Stimulated activated CD8-positive, alpha-beta memory T cell treated with anti-CD3 and anti-CD28 coated beads, Interleukin-4, amount 100 ng/mL, for 48 hours (primary cell): ENCODE measurements at regions not wholly inside any gene's neighbourhood (a gene's known extent, or its start where the extent isn't known, plus 50 kb on each side); places are given as distances from the start of the nearest gene placed in this dataset.

Experiments
- DNase-seq: peaks from one replicate; pipeline ENCODE4 v3.0.0-alpha.2; 2020

DNA sequence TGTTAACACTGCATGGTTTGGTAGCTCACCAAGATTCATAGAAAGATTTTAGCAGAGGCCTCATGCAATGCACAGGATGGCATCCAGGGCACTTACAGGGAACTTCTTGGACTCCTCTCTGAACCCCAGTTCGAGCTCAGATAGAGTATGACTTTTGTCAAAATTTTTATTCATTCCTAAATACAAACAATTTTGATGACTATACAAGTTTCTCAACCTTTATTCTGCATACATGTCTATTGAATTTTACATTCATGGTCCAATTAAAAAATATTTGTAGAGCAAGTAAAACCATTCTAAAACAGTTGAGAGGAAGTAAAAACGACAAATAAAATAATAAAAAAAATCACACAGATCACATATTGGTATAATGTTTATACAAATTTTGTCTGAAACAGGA, 219.0 kb upstream of the MAN1A1 start:
- no peak for DNase-seq

GRCh38 chr6:119566546-119567260, 217.1 kb upstream of the MAN1A1 start:
- DNase-seq, result no peak

GRCh38 chr6:119565893-119566292, 216.3 kb upstream of the MAN1A1 start:
- no peak for DNase-seq

DNA sequence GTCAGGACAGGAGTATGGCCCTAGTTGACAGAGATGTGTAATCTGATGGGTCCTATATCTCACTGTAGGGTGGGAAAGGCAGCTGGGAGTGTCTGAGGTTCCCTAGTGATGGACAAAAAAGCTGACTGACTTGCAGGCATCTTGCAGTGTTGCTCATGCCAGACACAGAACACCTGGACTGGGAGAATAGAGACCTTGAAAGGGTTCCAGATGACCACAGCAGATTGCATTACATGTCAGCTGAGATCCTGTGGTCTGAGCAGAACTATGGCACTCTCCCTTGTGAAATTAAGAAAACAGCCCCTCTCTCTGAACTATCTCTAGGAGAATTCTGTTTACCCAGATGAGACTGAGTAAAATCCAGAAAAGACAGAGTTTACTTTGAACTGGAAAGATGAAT, 212.6 kb upstream of the MAN1A1 start:
- DNase-seq, result no peak

DNA sequence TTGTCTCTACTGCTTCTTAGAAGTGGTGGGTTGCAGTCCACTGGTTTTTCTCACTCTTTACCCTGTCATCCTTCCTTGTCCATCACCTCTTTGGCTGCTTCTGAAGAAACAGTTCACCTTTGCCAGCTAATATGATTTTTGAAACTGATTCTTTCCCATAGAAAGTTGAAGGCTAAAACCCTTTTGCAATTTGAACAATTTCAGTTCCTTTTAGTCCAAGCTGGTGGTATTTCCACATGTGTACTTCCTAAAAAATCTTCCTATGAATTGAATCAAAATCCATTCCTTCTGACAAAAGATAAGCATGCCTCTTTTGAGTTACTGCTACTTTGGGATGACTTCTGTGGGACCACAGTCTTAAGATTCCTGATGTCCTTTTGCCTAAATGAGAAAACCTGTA, 210.0 kb upstream of the MAN1A1 start:
- no peak for DNase-seq

- no peak for DNase-seq
Measured at GRCh38 chr6:119557239-119557638, 207.7 kb upstream of the MAN1A1 start.

DNA sequence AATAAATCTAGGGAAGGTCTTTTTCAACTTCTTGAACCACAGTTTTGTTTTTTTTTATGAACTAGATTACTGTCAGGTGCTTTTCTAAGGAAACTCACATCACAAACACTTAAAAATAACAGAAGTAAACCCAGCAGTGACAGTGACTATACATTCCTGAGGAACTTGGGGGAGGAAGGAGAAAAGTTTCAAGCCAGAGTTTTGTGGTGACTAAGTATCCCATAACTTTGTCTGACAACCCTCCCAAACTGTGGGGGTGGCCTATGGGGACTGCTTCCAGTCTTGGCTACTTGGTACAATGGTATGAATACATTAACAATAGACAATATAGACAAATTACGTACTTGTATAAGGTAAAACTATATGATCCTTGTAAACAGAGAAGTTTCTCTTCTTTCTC, 202.5 kb upstream of the MAN1A1 start:
- no peak for DNase-seq

- DNase-seq, result no peak
Measured at GRCh38 chr6:119547024-119547423, 197.5 kb upstream of the MAN1A1 start.

- no peak for DNase-seq
Measured at GRCh38 chr6:119545245-119545644, 195.7 kb upstream of the MAN1A1 start.

- no peak for DNase-seq
Measured at GRCh38 chr6:119544325-119545175, 195.0 kb upstream of the MAN1A1 start.

DNA sequence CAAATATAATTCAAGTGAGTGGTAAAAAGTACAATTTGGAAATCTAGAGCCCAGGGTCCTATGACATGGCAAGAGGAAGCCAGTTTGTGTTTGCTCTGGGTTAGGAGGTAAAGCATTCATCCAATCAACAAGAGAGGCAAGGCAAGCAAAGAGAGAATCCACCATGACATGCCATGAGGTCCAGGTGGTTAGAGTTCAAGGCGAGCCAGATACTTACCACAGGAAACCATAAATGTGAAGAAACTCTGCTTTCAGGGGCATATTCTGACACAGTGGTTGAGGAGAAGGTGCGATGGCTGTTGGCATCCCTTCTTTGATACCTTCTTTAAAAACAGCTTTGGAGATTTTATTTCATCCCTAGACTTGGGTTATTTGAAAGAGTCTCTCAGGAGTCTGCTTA, 193.8 kb upstream of the MAN1A1 start:
- DNase-seq, result no peak

- DNase-seq, result no peak
Measured at GRCh38 chr6:119542037-119542436, 192.5 kb upstream of the MAN1A1 start.

GRCh38 chr6:119541132-119541905, 191.8 kb upstream of the MAN1A1 start:
- DNase-seq, result no peak

DNA sequence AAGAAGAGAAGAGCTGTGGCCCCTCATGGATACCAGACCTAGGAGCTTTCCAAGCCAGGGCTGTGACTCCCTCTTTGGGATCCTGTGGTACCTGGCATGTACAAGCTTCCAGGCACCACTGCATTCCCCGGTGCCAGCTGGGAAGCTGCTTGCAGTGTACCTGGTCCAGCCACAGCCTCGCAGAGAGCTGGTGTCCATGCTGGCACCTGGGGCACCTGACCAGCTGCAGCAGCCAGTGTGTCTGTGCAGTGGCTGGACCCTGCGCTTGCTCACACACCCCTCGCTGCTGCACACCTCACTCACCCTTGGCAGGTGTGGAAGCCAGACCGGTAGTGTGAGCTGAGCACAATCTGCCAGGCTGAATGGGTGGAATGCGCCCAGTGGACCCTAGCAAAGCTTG, 190.9 kb upstream of the MAN1A1 start:
- no peak for DNase-seq

DNA sequence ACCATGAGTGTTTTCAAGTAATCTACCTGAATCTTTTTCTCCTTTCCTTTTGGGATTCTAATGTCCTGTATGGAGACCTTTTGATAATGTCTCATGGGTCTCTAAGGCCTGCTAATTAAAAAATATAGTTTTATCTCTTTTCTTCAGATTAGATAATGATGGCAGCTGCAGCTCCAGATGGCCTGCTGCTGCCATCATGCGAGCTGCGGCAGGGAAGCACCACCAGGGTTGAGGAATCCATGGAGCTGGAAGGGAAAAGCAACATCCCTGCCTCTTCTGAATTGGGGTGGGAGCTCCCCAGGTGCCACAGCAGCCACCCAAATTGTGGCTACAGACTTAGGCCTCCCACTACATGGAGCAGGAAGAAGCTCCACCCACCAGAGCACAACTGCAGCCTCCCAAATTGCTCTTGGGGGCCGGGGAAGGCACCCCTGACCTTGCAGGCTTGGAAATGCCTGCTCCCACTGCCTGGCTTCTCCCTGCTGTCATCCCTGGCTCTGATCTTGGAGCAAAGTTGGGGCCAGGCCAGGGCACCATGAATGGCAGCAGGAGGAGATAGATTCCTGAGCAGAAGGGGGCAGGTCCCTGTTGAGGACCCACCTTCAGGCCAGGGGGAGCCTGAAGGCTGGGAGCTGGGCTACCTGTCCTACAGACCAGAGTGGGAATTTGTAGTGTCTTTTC, 189.6 kb upstream of the MAN1A1 start:
- DNase-seq, result no peak

GRCh38 chr6:119536666-119537065, 187.1 kb upstream of the MAN1A1 start:
- no peak for DNase-seq

DNA sequence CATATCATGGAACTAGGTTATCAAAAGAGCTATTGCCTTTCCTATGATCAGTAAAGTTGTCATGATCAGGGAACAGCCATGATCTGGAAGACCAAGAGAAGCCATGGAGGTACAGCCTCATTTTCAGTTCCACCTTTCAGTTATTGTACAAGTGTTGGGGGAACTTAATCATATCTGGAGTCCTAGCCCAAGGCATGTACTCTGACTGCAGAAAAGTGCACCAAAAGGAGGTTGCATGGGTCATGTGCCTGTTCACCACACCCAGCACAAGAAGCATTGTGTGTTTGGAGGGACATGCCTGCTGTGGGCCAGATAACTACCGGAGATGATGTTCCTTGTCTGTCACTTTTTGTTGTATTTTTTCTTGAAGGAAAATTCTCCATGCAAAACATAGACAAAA, 185.8 kb upstream of the MAN1A1 start:
- no peak for DNase-seq

- DNase-seq, result no peak
Measured at GRCh38 chr6:119533603-119534279, 184.2 kb upstream of the MAN1A1 start.

DNA sequence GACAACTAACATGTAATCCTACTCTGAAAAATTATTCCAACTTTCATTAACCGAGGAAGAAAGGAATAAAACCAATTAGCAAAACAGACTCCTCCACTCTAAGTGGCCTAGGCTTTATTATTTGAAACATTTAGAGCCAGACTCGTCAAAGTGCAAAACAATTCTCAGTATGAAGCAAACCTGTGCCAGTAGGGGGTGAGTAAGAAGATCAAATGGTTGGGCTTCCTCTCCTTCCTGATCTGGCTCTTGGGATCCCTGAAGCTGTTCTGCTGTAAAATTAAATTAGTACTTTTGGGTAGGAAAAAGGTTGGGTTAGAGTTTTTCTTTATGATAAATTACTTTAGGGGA, 177.6 kb upstream of the MAN1A1 start:
- no peak for DNase-seq

DNA sequence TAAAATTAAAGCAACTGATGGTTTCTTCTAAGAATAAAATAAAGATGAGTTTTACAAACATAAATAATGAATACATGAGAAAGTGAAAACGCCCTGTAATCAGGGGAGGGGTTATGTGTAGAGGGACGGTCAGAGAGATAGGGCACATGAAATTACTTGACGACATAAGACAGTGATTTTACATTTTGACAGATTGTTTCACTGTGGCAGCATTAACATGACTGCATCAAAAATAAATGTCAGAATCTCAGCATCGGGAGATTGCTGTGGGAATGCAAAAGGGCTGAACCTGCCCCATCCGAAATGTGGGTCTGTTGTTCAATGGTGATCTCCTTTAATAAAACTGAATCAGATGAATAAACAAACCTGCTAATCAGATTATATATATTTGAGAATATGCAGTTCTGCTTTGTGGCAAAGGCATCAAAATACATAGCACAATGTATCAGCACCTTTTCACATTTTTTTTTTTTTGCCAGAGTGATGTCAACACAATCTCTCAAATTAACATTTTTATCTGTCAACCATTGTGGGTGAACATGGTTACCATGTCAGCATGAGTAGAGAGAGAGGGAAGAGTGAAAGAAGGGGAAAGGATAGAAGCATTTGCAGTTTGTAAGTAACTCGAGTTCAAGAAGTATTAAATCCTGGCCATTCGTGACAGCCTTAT, 177.1 kb upstream of the MAN1A1 start:
- DNase-seq, result no peak

GRCh38 chr6:119524410-119524809, 174.8 kb upstream of the MAN1A1 start:
- no peak for DNase-seq

DNA sequence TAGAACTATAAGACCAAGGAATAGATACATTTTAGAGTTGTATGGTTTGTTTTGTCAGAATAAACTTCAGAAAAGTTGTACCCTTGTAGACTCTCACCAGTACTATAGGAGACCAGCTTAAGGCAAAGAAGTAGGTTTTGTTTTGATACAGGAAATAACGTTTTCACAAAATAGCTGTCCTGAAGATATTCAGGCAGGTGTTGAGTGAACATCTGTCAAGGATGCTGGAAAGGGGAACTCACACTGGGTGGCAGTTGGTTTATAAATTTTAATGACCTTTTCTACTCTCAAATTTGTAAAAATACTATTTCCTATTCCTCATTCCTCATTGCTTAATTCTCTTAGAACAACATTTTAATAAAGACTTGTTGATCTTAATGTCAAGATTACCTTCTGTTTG, 174.0 kb upstream of the MAN1A1 start:
- DNase-seq, result no peak
